AG04449 (cell line): ENCODE measurements at regions not wholly inside any gene's neighbourhood (a gene's known extent, or its start where the extent isn't known, plus 50 kb on each side); places are given as distances from the start of the nearest gene placed in this dataset.

Experiments
- CTCF ChIA-PET: fragments of 350-600 bp; formaldehyde crosslinking; extraction: SDS; loops from one replicate; lab custom pipeline; 2021; ENCODE audit warnings: antibody characterized with exemption; lab: Yijun Ruan, JAX
- POLR2A ChIA-PET: fragments of 400-600, 350-600 bp; formaldehyde crosslinking; extraction: SDS; loops from one replicate; lab custom pipeline; 2020; ENCODE audit warnings: antibody characterized with exemption, inconsistent platforms; lab: Yijun Ruan, JAX
- DNase-seq: peaks from one replicate; pipeline ENCODE4 v3.0.0-alpha.2; 2010; ENCODE audit warnings: low read depth, low spot score
- H3K4me3 ChIP-seq: 2 replicates; pipeline ENCODE4 v1.5.1; 2011; ENCODE audit warnings: low read depth, mild to moderate bottlenecking, control low read depth, low read length
- CTCF ChIP-seq: IDR thresholded peaks from one replicate; pipeline ENCODE4 v1.5.1; 2011; ENCODE audit warnings: mild to moderate bottlenecking, moderate library complexity, low read length, control low read depth, inconsistent platforms; ENCODE audit not compliant: insufficient read depth; ENCODE audit errors: missing control alignments

- no peak for DNase-seq
- no peak for TF ChIP-seq CTCF
- H3K4me3 ChIP-seq, result no peak overlapping the region
- POLR2A ChIA-PET, result no interaction called here
- CTCF ChIA-PET, result no interaction called here
Measured at GRCh38 chr5:162474239-162474638, 406.7 kb downstream of the GABRG2 start.

- H3K4me3 ChIP-seq, result no peak overlapping the region
- POLR2A ChIA-PET, result no interaction called here
- CTCF ChIA-PET, result no interaction called here
- TF ChIP-seq CTCF, result no peak
- no peak for DNase-seq
Measured at GRCh38 chr5:162484095-162484494, 416.5 kb downstream of the GABRG2 start.

GRCh38 chr5:162484986-162485385, 417.4 kb downstream of the GABRG2 start:
- no peak overlapping the region for H3K4me3 ChIP-seq
- POLR2A ChIA-PET, result no interaction called here
- no peak for TF ChIP-seq CTCF
- no peak for DNase-seq
- CTCF ChIA-PET, result no interaction called here

DNA sequence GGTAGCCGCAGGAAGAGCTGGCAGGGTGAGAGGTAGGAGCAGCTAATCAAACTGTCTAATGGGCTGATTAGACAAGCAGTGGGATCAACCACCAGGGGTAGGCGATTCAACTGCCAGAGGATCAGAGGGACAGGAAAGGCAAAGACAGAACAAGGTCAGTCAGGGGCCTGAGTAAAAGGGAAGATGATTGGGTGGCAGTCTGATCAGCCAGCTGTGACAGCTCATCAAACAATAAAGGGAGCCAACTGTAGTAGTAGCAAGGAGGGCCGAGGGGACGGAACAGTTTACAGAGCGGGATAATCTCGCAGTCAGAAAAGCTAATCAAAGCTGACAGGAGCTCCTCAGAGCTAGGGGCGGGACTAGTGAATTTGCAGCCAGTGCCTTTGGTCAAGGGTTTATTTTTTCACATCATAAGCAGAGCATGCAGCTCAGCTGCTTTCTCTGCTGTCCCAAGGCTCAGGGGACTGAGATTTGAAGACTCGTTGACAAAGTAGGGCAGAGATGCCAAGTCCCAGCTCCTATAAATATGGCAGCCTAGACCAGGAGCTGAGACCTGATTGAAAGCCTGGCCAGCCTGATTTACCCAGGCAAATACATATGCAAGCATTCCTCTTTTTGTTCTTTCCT, 418.2 kb downstream of the GABRG2 start:
- POLR2A ChIA-PET, result no interaction called here
- DNase-seq, result no peak
- CTCF ChIA-PET, result no interaction called here
- no peak overlapping the region for H3K4me3 ChIP-seq
- TF ChIP-seq CTCF, result no peak

- H3K4me3 ChIP-seq, result no peak overlapping the region
- peak; percentile 9 for DNase-seq
- ChIA-PET POLR2A (no interaction called here), CTCF (no interaction called here)
- no peak for TF ChIP-seq CTCF
Measured at GRCh38 chr5:162487528-162488525, 420.3 kb downstream of the GABRG2 start.

GRCh38 chr5:162496100-162496808, 428.7 kb downstream of the GABRG2 start:
- DNase-seq, result no peak
- CTCF ChIA-PET, result no interaction called here
- POLR2A ChIA-PET, result no interaction called here
- no peak overlapping the region for H3K4me3 ChIP-seq
- no peak for TF ChIP-seq CTCF
